ENCODE measurements at regions not wholly inside any gene's neighbourhood (a gene's known extent, or its start where the extent isn't known, plus 50 kb on each side); places are given as distances from the start of the nearest gene placed in this dataset.

GRCh38 chrX:40174854-40175510 lies 77.2 kb upstream of the BCOR start:
- DNase-seq, result peak; percentile 53

- peak; percentile 69 for DNase-seq
Observed at GRCh38 chrX:40174001-40174853, 76.5 kb upstream of the BCOR start.

- DNase-seq, result no peak
Observed at GRCh38 chrX:40173143-40174000, 75.6 kb upstream of the BCOR start.

- peak; percentile 46 for DNase-seq
Observed at GRCh38 chrX:40172401-40173142, 74.8 kb upstream of the BCOR start.

GRCh38 chrX:40171513-40172400 lies 74.0 kb upstream of the BCOR start:
- DNase-seq, result peak; percentile 49

- DNase-seq, result no peak
Observed at GRCh38 chrX:40170830-40171512, 73.2 kb upstream of the BCOR start.

- DNase-seq, result peak; percentile 72
Observed at GRCh38 chrX:40169193-40170101, 71.7 kb upstream of the BCOR start.

- no peak for DNase-seq
Observed at GRCh38 chrX:40168480-40169011, 70.8 kb upstream of the BCOR start.

GRCh38 chrX:40167850-40168479 lies 70.2 kb upstream of the BCOR start:
- no peak for DNase-seq

GRCh38 chrX:40167233-40167849 lies 69.6 kb upstream of the BCOR start:
- no peak for DNase-seq

GRCh38 chrX:40166582-40166981 lies 68.8 kb upstream of the BCOR start:
- DNase-seq, result no peak

GRCh38 chrX:40165861-40166260 lies 68.1 kb upstream of the BCOR start:
- DNase-seq, result no peak

- no peak for DNase-seq
Observed at GRCh38 chrX:40165206-40165605, 67.4 kb upstream of the BCOR start.

- DNase-seq, result no peak
Observed at GRCh38 chrX:40164751-40165150, 67.0 kb upstream of the BCOR start.

- DNase-seq, result peak; percentile 38
Observed at GRCh38 chrX:40158036-40158706, 60.4 kb upstream of the BCOR start.

- DNase-seq, result no peak
Observed at GRCh38 chrX:40157228-40158035, 59.7 kb upstream of the BCOR start.

Measured in stimulated activated CD4-positive, alpha-beta T cell treated with anti-CD3 and anti-CD28 coated beads, Interleukin-4, amount 100 ng/mL, for 1 hour (primary cell).